ENCODE measurements at regions not wholly inside any gene's neighbourhood (a gene's known extent, or its start where the extent isn't known, plus 50 kb on each side); places are given as distances from the start of the nearest gene placed in this dataset.

DNA sequence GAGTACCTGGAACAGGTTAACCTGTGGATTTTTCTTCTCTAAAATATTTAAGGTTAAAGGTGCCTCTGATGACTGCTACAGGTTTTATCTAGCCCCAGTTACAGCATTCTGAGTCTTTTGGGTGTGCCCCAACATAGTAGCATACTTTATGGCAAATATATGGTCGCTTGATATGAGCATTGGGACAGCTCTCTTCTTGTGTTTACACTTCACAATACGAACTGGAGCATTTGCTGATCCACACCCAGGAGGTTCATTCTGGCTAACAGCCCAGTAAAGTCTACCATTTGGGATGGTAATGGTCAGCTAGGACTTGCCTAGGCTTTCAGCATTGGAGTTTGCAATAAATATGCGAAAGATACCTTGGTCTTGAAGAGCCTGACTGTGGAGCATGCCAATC is 101.3 kb downstream of the DISP1 start:
- ATAC-seq (ENCODE audit: insufficient number of reproducible peaks, low FRiP score, low read depth) (no peak), DNase-seq (ENCODE audit: low spot score) (no peak)
- Histone ChIP-seq H3K27me3 (replicated peaks; ENCODE audit: insufficient read depth) (no peaks in the 10 kb centered on the region), H3K9me3 (peaks cover 3% of the 10 kb centered on the region), H3K27ac (no peak overlapping the region), H3K4me1 (ENCODE audit: control insufficient read depth in 1 of 2, low read depth in 2 of 2) (no peaks in the 10 kb centered on the region), H3K4me3 (no peak overlapping the region), H3K36me3 (no peaks in the 10 kb centered on the region)
- TF ChIP-seq, protein P1, sequence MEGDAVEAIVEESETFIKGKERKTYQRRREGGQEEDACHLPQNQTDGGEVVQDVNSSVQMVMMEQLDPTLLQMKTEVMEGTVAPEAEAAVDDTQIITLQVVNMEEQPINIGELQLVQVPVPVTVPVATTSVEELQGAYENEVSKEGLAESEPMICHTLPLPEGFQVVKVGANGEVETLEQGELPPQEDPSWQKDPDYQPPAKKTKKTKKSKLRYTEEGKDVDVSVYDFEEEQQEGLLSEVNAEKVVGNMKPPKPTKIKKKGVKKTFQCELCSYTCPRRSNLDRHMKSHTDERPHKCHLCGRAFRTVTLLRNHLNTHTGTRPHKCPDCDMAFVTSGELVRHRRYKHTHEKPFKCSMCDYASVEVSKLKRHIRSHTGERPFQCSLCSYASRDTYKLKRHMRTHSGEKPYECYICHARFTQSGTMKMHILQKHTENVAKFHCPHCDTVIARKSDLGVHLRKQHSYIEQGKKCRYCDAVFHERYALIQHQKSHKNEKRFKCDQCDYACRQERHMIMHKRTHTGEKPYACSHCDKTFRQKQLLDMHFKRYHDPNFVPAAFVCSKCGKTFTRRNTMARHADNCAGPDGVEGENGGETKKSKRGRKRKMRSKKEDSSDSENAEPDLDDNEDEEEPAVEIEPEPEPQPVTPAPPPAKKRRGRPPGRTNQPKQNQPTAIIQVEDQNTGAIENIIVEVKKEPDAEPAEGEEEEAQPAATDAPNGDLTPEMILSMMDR (IDR thresholded peaks at IDR 0.05) = no peak

DNA sequence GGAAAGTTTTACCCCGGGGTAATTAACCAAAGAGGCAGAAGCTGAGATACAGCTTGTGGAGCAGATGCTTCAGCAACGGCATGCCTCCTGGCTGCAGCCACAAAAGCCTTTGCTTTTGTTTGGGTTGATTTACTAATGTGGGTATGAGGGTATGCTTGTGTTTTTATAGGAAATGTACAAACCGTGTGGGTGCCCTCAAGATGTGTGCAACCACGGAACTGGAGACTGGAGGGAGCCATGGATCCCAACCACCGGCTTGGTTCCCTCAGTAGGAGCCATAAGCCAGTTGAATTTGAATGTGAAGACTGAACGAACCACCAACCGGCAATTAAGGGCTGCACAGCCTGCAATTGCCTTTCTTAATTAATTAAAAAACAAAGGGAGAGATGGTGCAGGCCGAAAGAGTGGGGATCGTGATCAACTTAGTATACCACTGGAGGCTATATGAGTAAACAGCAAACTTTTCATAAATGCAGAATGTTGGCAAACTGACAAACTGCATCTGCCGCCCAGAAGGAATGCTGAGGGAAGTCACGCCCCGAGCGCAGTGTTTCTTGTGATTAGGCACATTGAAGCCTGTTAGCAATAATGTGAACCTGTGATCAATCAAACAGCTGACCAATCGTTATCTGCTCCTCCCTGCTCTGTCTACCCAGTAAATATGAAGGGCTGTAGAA is 104.1 kb downstream of the DISP1 start:
- Histone ChIP-seq H3K4me3 (no peak overlapping the region), H3K27me3 (replicated peaks; ENCODE audit: insufficient read depth) (no peaks in the 10 kb centered on the region), H3K4me1 (ENCODE audit: control insufficient read depth in 1 of 2, low read depth in 2 of 2) (no peaks in the 10 kb centered on the region), H3K27ac (no peak overlapping the region), H3K36me3 (no peaks in the 10 kb centered on the region), H3K9me3 (peaks cover 3% of the 10 kb centered on the region)
- ATAC-seq (ENCODE audit: insufficient number of reproducible peaks, low FRiP score, low read depth) = no peak
- DNase-seq (ENCODE audit: low spot score) = no peak
- TF ChIP-seq, protein P1 (IDR thresholded peaks at IDR 0.05) = no peak

DNA sequence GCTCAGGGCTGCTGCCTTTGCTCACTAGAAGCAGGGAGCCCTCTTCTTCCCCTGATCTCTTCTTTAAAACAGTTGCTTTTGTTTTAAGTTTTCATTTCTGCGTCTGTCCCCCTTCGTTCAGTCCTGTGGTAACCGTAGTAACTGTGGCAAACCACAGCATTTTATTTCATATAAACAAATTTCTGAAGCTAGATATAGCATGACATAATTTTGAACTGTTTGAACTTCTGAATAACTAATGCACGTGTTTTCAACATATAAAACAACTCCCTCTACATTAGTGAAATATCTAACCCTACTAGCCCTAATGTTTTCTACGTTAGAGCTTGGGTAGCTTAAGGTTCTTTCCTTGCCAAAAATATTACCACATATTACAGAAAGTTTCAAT is 104.6 kb downstream of the DISP1 start:
- no peaks in the 10 kb centered on the region for H3K4me1 ChIP-seq (ENCODE audit: control insufficient read depth in 1 of 2, low read depth in 2 of 2)
- no peaks in the 10 kb centered on the region for H3K36me3 ChIP-seq
- TF ChIP-seq, protein P1 (IDR thresholded peaks at IDR 0.05) = no peak
- DNase-seq (ENCODE audit: low spot score) (no peak), ATAC-seq (ENCODE audit: insufficient number of reproducible peaks, low FRiP score, low read depth) (no peak)
- H3K4me3 ChIP-seq = no peak overlapping the region
- no peak overlapping the region for H3K27ac ChIP-seq
- peaks cover 3% of the 10 kb centered on the region for H3K9me3 ChIP-seq
- no peaks in the 10 kb centered on the region for H3K27me3 ChIP-seq (replicated peaks; ENCODE audit: insufficient read depth)

DNA sequence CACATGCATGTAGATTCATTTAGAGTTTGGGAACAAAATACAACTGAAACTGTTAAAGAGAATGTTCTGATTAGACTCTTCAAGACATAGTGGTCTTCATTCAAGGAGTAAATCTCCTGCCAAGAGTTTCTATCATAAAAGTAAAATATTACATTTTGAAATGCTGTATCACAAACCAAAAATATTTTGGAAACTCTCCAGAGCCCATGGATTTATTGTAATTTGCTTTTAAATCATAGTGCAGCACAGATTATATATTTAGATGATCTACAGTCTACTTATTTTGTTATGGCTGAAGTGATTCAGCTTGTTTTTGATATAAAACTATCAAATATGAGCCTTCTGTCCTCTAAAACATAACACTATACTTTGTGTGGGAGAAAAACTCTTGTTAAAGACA is 105.3 kb downstream of the DISP1 start:
- H3K4me1 ChIP-seq (ENCODE audit: control insufficient read depth in 1 of 2, low read depth in 2 of 2) = no peaks in the 10 kb centered on the region
- no peak for DNase-seq (ENCODE audit: low spot score)
- no peak overlapping the region for H3K27ac ChIP-seq
- no peaks in the 10 kb centered on the region for H3K36me3 ChIP-seq
- no peak for ATAC-seq (ENCODE audit: insufficient number of reproducible peaks, low FRiP score, low read depth)
- H3K4me3 ChIP-seq = no peak overlapping the region
- TF ChIP-seq, protein P1 (IDR thresholded peaks at IDR 0.05) = no peak
- H3K27me3 ChIP-seq (replicated peaks; ENCODE audit: insufficient read depth) = no peaks in the 10 kb centered on the region
- H3K9me3 ChIP-seq = peaks cover 3% of the 10 kb centered on the region

DNA sequence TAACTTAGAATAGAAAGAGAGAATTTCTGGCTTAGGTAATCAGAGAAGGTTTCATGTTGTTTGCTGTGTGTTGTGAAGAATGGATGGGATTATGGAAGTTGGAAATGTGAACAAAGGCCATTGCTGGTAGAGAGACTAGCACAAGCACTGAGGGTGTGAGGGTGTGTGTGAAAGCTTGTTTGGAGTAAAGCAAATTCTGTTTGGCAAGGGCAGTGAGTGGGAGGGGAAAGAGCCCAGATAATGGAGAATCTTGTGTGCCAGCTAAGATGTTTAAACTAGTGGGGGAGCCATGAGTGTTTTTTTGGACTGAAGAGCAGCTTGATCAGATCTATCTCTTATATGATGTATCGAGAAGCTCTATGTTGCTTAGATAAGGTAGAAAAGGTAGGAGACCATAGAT is 107.1 kb downstream of the DISP1 start:
- no peak overlapping the region for H3K4me3 ChIP-seq
- ATAC-seq (ENCODE audit: insufficient number of reproducible peaks, low FRiP score, low read depth) (no peak), DNase-seq (ENCODE audit: low spot score) (no peak)
- no peaks in the 10 kb centered on the region for H3K4me1 ChIP-seq (ENCODE audit: control insufficient read depth in 1 of 2, low read depth in 2 of 2)
- H3K27ac ChIP-seq = no peak overlapping the region
- H3K9me3 ChIP-seq = peaks cover 3% of the 10 kb centered on the region
- TF ChIP-seq, protein P1 (IDR thresholded peaks at IDR 0.05) = no peak
- H3K27me3 ChIP-seq (replicated peaks; ENCODE audit: insufficient read depth) = no peaks in the 10 kb centered on the region
- H3K36me3 ChIP-seq = no peaks in the 10 kb centered on the region
